ENCODE measurements at regions not wholly inside any gene's neighbourhood (a gene's known extent, or its start where the extent isn't known, plus 50 kb on each side); places are given as distances from the start of the nearest gene placed in this dataset.
A peak's percentile ranks its signal among the peaks of the same experiment; 100 is the strongest.
"Not testable (repeated sequence)": the region's sequence is repeated elsewhere in the genome, so short reads cannot be mapped to it uniquely, and the experiment has no call there.

GRCh38 chr10:42690449-42691360, 52.3 kb upstream of the ZNF33B start:
- CTCF ChIA-PET: no interaction called here
- no peak for DNase-seq (ENCODE audit: extremely low spot score)
- no peak for TF ChIP-seq BHLHE40 (IDR thresholded peaks at IDR 0.05; ENCODE audit: borderline replicate concordance)
- TF ChIP-seq FOXK2 (IDR thresholded peaks at IDR 0.05): no peak
- no peak for TF ChIP-seq CTBP1 (IDR thresholded peaks at IDR 0.05; ENCODE audit: borderline replicate concordance)
- no peak for TF ChIP-seq TARDBP (IDR thresholded peaks at IDR 0.05)
- no peak for TF ChIP-seq ZNF384 (IDR thresholded peaks at IDR 0.05)
- no peak for TF ChIP-seq SP1 (IDR thresholded peaks at IDR 0.05)
- TF ChIP-seq HDGF (IDR thresholded peaks at IDR 0.05; ENCODE audit: borderline replicate concordance): no peak
- no peak for TF ChIP-seq ELF4 (IDR thresholded peaks at IDR 0.05)
- no peak for TF ChIP-seq NFRKB (IDR thresholded peaks at IDR 0.05)
- no peak for TF ChIP-seq L3MBTL2 (conservative IDR thresholded peaks at IDR 0.05)
- TF ChIP-seq LEF1 (IDR thresholded peaks at IDR 0.05; ENCODE audit: borderline replicate concordance): no peak
- TF ChIP-seq FOXM1 (IDR thresholded peaks at IDR 0.05; ENCODE audit: borderline replicate concordance): no peak
- POLR2A ChIA-PET: no interaction called here

- no peak for TF ChIP-seq ELF4 (IDR thresholded peaks at IDR 0.05)
- TF ChIP-seq LEF1 (IDR thresholded peaks at IDR 0.05; ENCODE audit: borderline replicate concordance): no peak
- TF ChIP-seq ARNT (IDR thresholded peaks at IDR 0.05): no peak
- TF ChIP-seq ZNF384 (IDR thresholded peaks at IDR 0.05): no peak
- TF ChIP-seq BHLHE40 (IDR thresholded peaks at IDR 0.05; ENCODE audit: borderline replicate concordance): no peak
- TF ChIP-seq NFRKB (IDR thresholded peaks at IDR 0.05): no peak
- TF ChIP-seq FOXA1 (IDR thresholded peaks at IDR 0.05): no peak
- TF ChIP-seq FOXK2 (IDR thresholded peaks at IDR 0.05): no peak
- TF ChIP-seq TARDBP (IDR thresholded peaks at IDR 0.05): no peak
- TF ChIP-seq HDGF (IDR thresholded peaks at IDR 0.05; ENCODE audit: borderline replicate concordance): no peak
- TF ChIP-seq, protein P1, sequence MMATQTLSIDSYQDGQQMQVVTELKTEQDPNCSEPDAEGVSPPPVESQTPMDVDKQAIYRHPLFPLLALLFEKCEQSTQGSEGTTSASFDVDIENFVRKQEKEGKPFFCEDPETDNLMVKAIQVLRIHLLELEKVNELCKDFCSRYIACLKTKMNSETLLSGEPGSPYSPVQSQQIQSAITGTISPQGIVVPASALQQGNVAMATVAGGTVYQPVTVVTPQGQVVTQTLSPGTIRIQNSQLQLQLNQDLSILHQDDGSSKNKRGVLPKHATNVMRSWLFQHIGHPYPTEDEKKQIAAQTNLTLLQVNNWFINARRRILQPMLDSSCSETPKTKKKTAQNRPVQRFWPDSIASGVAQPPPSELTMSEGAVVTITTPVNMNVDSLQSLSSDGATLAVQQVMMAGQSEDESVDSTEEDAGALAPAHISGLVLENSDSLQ (IDR thresholded peaks at IDR 0.05): no peak
- no peak for TF ChIP-seq FOXM1 (IDR thresholded peaks at IDR 0.05; ENCODE audit: borderline replicate concordance)
- no peak for TF ChIP-seq SP1 (IDR thresholded peaks at IDR 0.05)
- no peak for TF ChIP-seq L3MBTL2 (conservative IDR thresholded peaks at IDR 0.05)
- no peak for TF ChIP-seq CTBP1 (IDR thresholded peaks at IDR 0.05; ENCODE audit: borderline replicate concordance)
- no peak for TF ChIP-seq SUZ12 (IDR thresholded peaks at IDR 0.05)
- DNase-seq (ENCODE audit: extremely low spot score): no peak
- ChIA-PET POLR2A (no interaction called here), CTCF (no interaction called here)
These were observed 53.2 kb upstream of the ZNF33B start for GRCh38 chr10:42691361-42692120.

DNA sequence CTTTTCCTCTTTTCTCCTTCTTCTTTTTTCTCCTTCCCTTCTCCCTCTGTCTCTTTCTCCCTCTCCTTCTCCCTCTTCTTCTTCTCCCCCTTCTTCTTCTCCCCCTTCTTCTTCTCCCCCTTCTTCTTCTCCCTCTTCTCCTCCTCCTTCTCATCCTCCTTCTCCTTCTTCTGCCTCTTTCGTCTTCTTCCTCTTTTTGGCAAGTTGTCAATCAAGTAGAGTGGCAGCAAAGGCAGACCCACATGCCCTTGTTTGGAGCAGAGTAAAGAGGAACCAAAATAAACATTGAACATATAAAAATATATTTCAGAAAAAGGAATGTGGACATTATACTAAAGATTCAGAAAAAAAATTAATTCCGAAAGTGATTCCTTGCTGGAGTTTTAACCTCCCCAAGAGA, 59.6 kb upstream of the ZNF33B start:
- TF ChIP-seq, protein P1 (IDR thresholded peaks at IDR 0.05): 0 out of 2 replicates have a peak, but pooled peaks have one; percentile 17
- TF ChIP-seq SUZ12 (IDR thresholded peaks at IDR 0.05): no peak
- no peak for TF ChIP-seq FOXK2 (IDR thresholded peaks at IDR 0.05)
- no peak for DNase-seq (ENCODE audit: extremely low spot score)
- CTCF ChIA-PET: no interaction called here
- POLR2A ChIA-PET: no interaction called here

GRCh38 chr10:42707234-42707633, 68.9 kb upstream of the ZNF33B start:
- CTCF ChIA-PET: no interaction called here
- POLR2A ChIA-PET: no interaction called here
- TF ChIP-seq NFRKB (IDR thresholded peaks at IDR 0.05) (no peak), FOXM1 (IDR thresholded peaks at IDR 0.05; ENCODE audit: borderline replicate concordance) (no peak), ARNT (IDR thresholded peaks at IDR 0.05) (no peak), TARDBP (IDR thresholded peaks at IDR 0.05) (no peak), LEF1 (IDR thresholded peaks at IDR 0.05; ENCODE audit: borderline replicate concordance) (no peak), SUZ12 (IDR thresholded peaks at IDR 0.05) (no peak), ZNF384 (IDR thresholded peaks at IDR 0.05) (no peak), BHLHE40 (IDR thresholded peaks at IDR 0.05; ENCODE audit: borderline replicate concordance) (no peak), SP1 (IDR thresholded peaks at IDR 0.05) (no peak), L3MBTL2 (conservative IDR thresholded peaks at IDR 0.05) (no peak), CTBP1 (IDR thresholded peaks at IDR 0.05; ENCODE audit: borderline replicate concordance) (no peak), FOXK2 (IDR thresholded peaks at IDR 0.05) (no peak)
- DNase-seq (ENCODE audit: extremely low spot score): no peak

DNA sequence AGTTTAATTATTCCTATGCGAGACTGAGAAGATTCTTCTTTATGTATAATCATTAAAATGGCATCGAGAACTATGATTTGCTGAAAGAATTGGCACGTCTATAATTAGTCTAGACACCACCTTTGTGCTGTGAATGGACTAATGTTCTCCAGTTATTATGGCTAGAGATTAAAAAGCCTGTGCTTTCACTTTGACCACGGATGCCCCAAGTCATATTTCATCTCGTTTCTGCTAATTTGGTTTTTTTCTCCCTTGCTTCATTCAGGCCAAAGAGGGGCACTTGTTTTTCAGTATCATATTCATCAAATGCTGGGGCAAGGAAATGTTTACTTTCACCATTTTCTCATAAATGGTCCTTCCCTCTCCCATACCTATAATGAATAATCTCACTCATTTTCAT, 63.3 kb upstream of the BMS1 start:
- DNase-seq (ENCODE audit: extremely low spot score); POLR2A ChIA-PET: not testable (repeated sequence)

GRCh38 chr10:42722575-42722974, 60.0 kb upstream of the BMS1 start:
- POLR2A ChIA-PET: no interaction called here
- TF ChIP-seq ELF4 (IDR thresholded peaks at IDR 0.05) (no peak), FOXK2 (IDR thresholded peaks at IDR 0.05) (no peak), FOXA1 (IDR thresholded peaks at IDR 0.05) (no peak), L3MBTL2 (conservative IDR thresholded peaks at IDR 0.05) (no peak), SP1 (IDR thresholded peaks at IDR 0.05) (no peak), TARDBP (IDR thresholded peaks at IDR 0.05) (no peak)
- DNase-seq (ENCODE audit: extremely low spot score): no peak
- CTCF ChIA-PET: no interaction called here

More for the DNA sequence above, 63.3 kb upstream of the BMS1 start:
- CTCF ChIA-PET: not testable (repeated sequence)

DNA sequence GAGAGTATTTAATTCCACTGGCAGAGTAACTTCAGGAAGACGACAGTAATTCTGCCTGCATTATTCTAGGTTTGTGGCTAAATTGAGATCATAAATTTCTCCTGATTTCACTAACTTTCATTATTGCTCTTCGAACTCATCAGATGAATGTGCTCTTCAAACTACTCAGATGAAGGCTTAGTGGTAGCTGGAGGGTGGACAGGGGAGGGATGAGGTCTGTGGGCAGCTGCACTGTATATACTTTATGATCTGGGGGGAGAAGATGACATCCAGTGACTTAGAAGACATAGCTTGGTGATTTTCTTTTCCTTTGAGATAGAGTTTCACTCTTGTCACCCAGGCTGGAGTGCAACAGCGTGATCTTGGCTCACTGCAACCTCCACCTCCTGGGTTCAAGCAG, 59.0 kb upstream of the BMS1 start:
- DNase-seq (ENCODE audit: extremely low spot score); CTCF ChIA-PET; POLR2A ChIA-PET: not testable (repeated sequence)

- CTCF ChIA-PET; POLR2A ChIA-PET; DNase-seq (ENCODE audit: extremely low spot score): not testable (repeated sequence)
These were observed 57.9 kb upstream of the BMS1 start for GRCh38 chr10:42724660-42725059.

Data from HEK293T (cell line).